Neural progenitor cell (in vitro differentiated cells): ENCODE measurements at regions not wholly inside any gene's neighbourhood (a gene's known extent, or its start where the extent isn't known, plus 50 kb on each side); places are given as distances from the start of the nearest gene placed in this dataset.
A peak's percentile ranks its signal among the peaks of the same experiment; 100 is the strongest.

Experiments
- DNase-seq: peaks from one replicate; pipeline ENCODE4 v3.0.0-alpha.2; 2016; ENCODE audit warnings: low spot score
- H2AFZ ChIP-seq: fragments of 200-600 bp; sonication (generic); replicated peaks from 2 replicates; pipeline ENCODE4 v1.6.1; 2016; ENCODE audit warnings: antibody characterized with exemption
- H3F3A ChIP-seq: fragments of 200-600 bp; sonication (generic); 2 replicates; pipeline ENCODE4 v1.6.1; 2016; ENCODE audit warnings: antibody characterized with exemption, low read depth
- H3K27ac ChIP-seq: fragments of 200-600 bp; sonication (generic); 2 replicates; pipeline ENCODE4 v1.5.1; 2016; ENCODE audit warnings: mild to moderate bottlenecking
- H3K27me3 ChIP-seq: fragments of 200-600 bp; sonication (generic); 2 replicates; pipeline ENCODE4 v1.6.1; 2016; ENCODE audit warnings: mild to moderate bottlenecking, moderate library complexity
- H3K36me3 ChIP-seq: fragments of 200-600 bp; sonication (generic); 2 replicates; pipeline ENCODE4 v1.5.1; 2016
- H3K4me1 ChIP-seq: fragments of 200-600 bp; sonication (generic); 2 replicates; pipeline ENCODE4 v1.6.1; 2016; ENCODE audit warnings: mixed run types
- H3K4me2 ChIP-seq: fragments of 200-600 bp; sonication (generic); 2 replicates; pipeline ENCODE4 v1.6.1; 2016
- H3K4me3 ChIP-seq: fragments of 200-600 bp; sonication (generic); 2 replicates; pipeline ENCODE4 v1.5.1; 2016
- H3K79me2 ChIP-seq: fragments of 200-600 bp; sonication (generic); 2 replicates; pipeline ENCODE4 v1.6.1; 2016; ENCODE audit warnings: low read depth
- H3K9ac ChIP-seq: fragments of 200-600 bp; sonication (generic); 2 replicates; pipeline ENCODE4 v1.6.1; 2016
- H3K9me3 ChIP-seq: fragments of 200-600 bp; sonication (generic); 2 replicates; pipeline ENCODE4 v1.5.1; 2016; ENCODE audit warnings: low read depth
- H4K20me1 ChIP-seq: fragments of 200-600 bp; sonication (generic); 2 replicates; pipeline ENCODE4 v1.6.1; 2016; ENCODE audit warnings: low read depth
- H3K27ac Mint-ChIP-seq: 3 replicates; pipeline ENCODE4 v1.8.0; 2021; ENCODE audit warnings: mixed read lengths
- H3K27me3 Mint-ChIP-seq: 2 replicates; pipeline ENCODE4 v1.8.0; 2022; ENCODE audit warnings: low read depth, mild to moderate bottlenecking, inconsistent platforms, moderate library complexity, mixed read lengths; ENCODE audit not compliant: insufficient read depth
- H3K36me3 Mint-ChIP-seq: 3 replicates; pipeline ENCODE4 v1.8.0; 2021; ENCODE audit warnings: mixed read lengths
- H3K4me1 Mint-ChIP-seq: 3 replicates; pipeline ENCODE4 v1.8.0; 2021; ENCODE audit warnings: mixed read lengths
- H3K4me3 Mint-ChIP-seq: 3 replicates; pipeline ENCODE4 v1.8.0; 2021; ENCODE audit warnings: mild to moderate bottlenecking, moderate library complexity, mixed read lengths
- H3K9me3 Mint-ChIP-seq: 3 replicates; pipeline ENCODE4 v1.8.0; 2020; ENCODE audit warnings: mixed read lengths
- EZH2 ChIP-seq: fragments of 200-600 bp; sonication (generic); IDR thresholded peaks from 2 replicates; pipeline ENCODE4 v1.6.1; 2017; ENCODE audit warnings: antibody characterized with exemption, mild to moderate bottlenecking, moderate library complexity
- EZH2phosphoT487 ChIP-seq: fragments of 200-600 bp; sonication (generic); IDR thresholded peaks from 2 replicates; pipeline ENCODE4 v1.6.1; 2017; ENCODE audit warnings: antibody characterized with exemption
- TF ChIP-seq, protein P1 (sequence below): fragments of 200-600 bp; sonication (generic); IDR thresholded peaks from 2 replicates; pipeline ENCODE4 v1.5.1; 2017; ENCODE audit warnings: antibody characterized with exemption, mild to moderate bottlenecking

DNA sequence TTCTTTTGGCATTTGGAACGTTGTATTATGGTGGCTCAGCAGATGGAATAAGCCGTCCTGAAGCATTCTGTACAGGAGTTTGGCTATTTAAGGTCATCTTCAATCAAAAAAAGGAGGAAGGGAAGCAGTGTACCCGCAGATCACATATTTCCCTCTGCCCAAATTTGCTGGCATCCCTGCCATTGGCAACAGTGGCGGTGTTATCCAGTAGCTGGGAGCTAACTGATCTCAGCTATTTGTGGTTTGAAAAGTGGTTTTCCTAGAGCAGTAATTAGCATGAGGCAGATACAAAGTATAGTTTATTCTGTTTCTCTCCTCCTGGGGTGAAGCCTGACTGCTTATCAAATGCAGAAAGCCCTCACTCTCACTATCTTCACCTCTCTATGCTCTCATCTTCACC lies 576.8 kb downstream of the QKI start:
- Histone ChIP-seq H3K9me3 (no peaks in the 10 kb centered on the region), H3K4me1 (no peaks in the 10 kb centered on the region), H3K9ac (no peak overlapping the region), H3K27ac (no peak overlapping the region), H3K79me2 (no peaks in the 10 kb centered on the region), H2AFZ (no peak overlapping the region), H3K36me3 (no peaks in the 10 kb centered on the region), H3K4me3 (no peak overlapping the region), H3F3A (no peaks in the 10 kb centered on the region), H3K4me2 (no peak overlapping the region), H4K20me1 (no peaks in the 10 kb centered on the region), H3K27me3 (no peaks in the 10 kb centered on the region)
- H3K4me1 Mint-ChIP-seq: peaks cover 6% of the 10 kb centered on the region
- no peaks in the 10 kb centered on the region for H3K36me3 Mint-ChIP-seq
- H3K27ac Mint-ChIP-seq: no peak overlapping the region
- no peaks in the 10 kb centered on the region for H3K27me3 Mint-ChIP-seq
- DNase-seq: no peak
- peaks cover 5% of the 10 kb centered on the region for H3K9me3 Mint-ChIP-seq
- H3K4me3 Mint-ChIP-seq: no peak overlapping the region
- TF ChIP-seq EZH2phosphoT487: no peak

DNA sequence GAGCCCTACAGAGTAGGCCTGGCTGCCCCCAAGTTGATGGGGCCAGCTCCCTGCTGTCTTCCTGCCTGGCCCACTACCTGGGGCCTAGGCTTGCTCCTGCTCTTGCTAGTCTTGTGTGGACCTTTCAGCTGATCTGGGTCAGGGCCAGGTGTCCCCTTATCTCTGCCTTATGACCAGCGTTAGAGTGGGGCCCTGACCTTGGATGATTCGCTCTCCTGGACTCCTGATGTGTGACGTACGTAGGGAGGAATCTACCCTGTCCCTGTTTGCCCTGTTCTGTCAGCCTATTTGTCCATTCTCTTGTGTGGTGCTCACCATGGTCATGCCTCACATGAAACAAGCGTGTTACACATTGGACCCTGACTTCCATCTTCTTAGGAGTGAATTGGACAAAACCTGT lies 571.8 kb downstream of the QKI start:
- no peak for DNase-seq
- Histone ChIP-seq H2AFZ (no peak overlapping the region), H3K9me3 (no peaks in the 10 kb centered on the region), H3F3A (no peaks in the 10 kb centered on the region), H3K4me1 (peaks cover 10% of the 10 kb centered on the region), H3K27me3 (no peaks in the 10 kb centered on the region), H3K4me2 (no peak overlapping the region), H4K20me1 (no peaks in the 10 kb centered on the region), H3K4me3 (no peak overlapping the region), H3K36me3 (no peaks in the 10 kb centered on the region), H3K9ac (no peak overlapping the region), H3K27ac (no peak overlapping the region), H3K79me2 (no peaks in the 10 kb centered on the region)
- peaks cover 38% of the 10 kb centered on the region for H3K4me1 Mint-ChIP-seq
- no peaks in the 10 kb centered on the region for H3K36me3 Mint-ChIP-seq
- TF ChIP-seq, protein P1, sequence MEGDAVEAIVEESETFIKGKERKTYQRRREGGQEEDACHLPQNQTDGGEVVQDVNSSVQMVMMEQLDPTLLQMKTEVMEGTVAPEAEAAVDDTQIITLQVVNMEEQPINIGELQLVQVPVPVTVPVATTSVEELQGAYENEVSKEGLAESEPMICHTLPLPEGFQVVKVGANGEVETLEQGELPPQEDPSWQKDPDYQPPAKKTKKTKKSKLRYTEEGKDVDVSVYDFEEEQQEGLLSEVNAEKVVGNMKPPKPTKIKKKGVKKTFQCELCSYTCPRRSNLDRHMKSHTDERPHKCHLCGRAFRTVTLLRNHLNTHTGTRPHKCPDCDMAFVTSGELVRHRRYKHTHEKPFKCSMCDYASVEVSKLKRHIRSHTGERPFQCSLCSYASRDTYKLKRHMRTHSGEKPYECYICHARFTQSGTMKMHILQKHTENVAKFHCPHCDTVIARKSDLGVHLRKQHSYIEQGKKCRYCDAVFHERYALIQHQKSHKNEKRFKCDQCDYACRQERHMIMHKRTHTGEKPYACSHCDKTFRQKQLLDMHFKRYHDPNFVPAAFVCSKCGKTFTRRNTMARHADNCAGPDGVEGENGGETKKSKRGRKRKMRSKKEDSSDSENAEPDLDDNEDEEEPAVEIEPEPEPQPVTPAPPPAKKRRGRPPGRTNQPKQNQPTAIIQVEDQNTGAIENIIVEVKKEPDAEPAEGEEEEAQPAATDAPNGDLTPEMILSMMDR: no peak
- TF ChIP-seq EZH2 (no peak), EZH2phosphoT487 (no peak)
- H3K27ac Mint-ChIP-seq: peak overlapping the region; percentile 31
- H3K9me3 Mint-ChIP-seq: no peaks in the 10 kb centered on the region
- H3K27me3 Mint-ChIP-seq: no peaks in the 10 kb centered on the region
- H3K4me3 Mint-ChIP-seq: no peak overlapping the region

DNA sequence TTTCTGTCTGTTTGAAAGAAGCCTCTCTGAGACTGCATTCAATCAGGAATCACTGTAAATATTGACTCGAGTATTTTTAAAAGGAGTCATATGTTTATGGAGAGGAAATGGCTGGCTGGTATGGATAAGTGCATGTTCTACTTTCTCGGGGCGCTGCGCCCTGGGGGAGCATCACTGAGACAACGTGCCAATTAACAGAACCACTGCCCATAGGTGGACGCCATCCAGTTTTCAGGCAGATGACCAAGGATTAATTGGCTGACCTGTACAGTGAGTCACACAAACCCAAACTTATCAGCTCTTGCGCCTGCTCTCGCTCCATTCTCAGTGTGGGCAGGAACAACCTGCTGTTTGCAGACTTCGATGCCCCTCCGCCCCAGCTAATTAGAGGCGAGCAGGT lies 571.2 kb downstream of the QKI start:
- H3K4me3 Mint-ChIP-seq: no peak overlapping the region
- Histone ChIP-seq H3F3A (no peaks in the 10 kb centered on the region), H3K4me2 (no peak overlapping the region), H3K27me3 (no peaks in the 10 kb centered on the region), H3K4me3 (no peak overlapping the region), H3K79me2 (no peaks in the 10 kb centered on the region), H2AFZ (no peak overlapping the region), H3K9ac (no peak overlapping the region), H3K9me3 (no peaks in the 10 kb centered on the region), H3K4me1 (peaks cover 10% of the 10 kb centered on the region), H3K27ac (no peak overlapping the region), H4K20me1 (no peaks in the 10 kb centered on the region), H3K36me3 (no peaks in the 10 kb centered on the region)
- H3K4me1 Mint-ChIP-seq: peaks cover 38% of the 10 kb centered on the region
- no peak for TF ChIP-seq EZH2phosphoT487
- peaks cover 5% of the 10 kb centered on the region for H3K9me3 Mint-ChIP-seq
- H3K27me3 Mint-ChIP-seq: no peaks in the 10 kb centered on the region
- H3K36me3 Mint-ChIP-seq: peaks cover 3% of the 10 kb centered on the region
- DNase-seq: no peak
- peak overlapping the region; percentile 68 for H3K27ac Mint-ChIP-seq

DNA sequence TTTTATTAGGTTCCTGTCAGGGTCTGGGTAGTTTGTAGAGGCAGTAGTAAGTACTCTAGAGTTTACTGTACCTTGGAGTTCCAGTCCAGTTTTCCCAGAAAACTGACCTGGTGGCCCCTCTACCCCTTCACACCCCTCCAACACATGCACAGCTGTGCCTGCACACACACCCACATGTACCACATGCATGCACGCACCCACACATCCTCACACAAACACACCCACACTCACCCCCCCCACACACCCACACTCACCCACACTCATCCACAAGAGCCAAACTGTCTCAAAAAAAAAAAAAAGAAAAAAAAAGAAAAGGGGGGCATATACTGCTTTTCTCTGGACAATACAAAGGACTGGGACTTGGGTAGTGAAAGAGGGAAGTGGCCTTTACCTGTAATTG lies 570.5 kb downstream of the QKI start:
- Histone ChIP-seq H3K27me3 (no peaks in the 10 kb centered on the region), H3K79me2 (no peaks in the 10 kb centered on the region), H3K36me3 (no peaks in the 10 kb centered on the region), H3K27ac (no peak overlapping the region), H3K4me1 (peaks cover 10% of the 10 kb centered on the region), H3K9ac (no peak overlapping the region), H2AFZ (no peak overlapping the region), H3F3A (no peaks in the 10 kb centered on the region), H3K4me2 (no peak overlapping the region), H4K20me1 (no peaks in the 10 kb centered on the region), H3K9me3 (no peaks in the 10 kb centered on the region), H3K4me3 (no peak overlapping the region)
- no peak overlapping the region for H3K4me3 Mint-ChIP-seq
- peaks cover 3% of the 10 kb centered on the region for H3K36me3 Mint-ChIP-seq
- DNase-seq: no peak
- peaks cover 40% of the 10 kb centered on the region for H3K4me1 Mint-ChIP-seq
- peaks cover 5% of the 10 kb centered on the region for H3K9me3 Mint-ChIP-seq
- H3K27ac Mint-ChIP-seq: peak overlapping the region; percentile 68
- TF ChIP-seq, protein P1: no peak
- TF ChIP-seq EZH2phosphoT487 (no peak), EZH2 (no peak)
- no peaks in the 10 kb centered on the region for H3K27me3 Mint-ChIP-seq
